CD4-positive, alpha-beta T cell treated with Interleukin-10 for 1 hour (primary cell): ENCODE measurements at regions not wholly inside any gene's neighbourhood (a gene's known extent, or its start where the extent isn't known, plus 50 kb on each side); places are given as distances from the start of the nearest gene placed in this dataset.

Source experiments
- DNase-seq: peaks from one replicate; pipeline ENCODE4 v3.0.0-alpha.2; 2020

DNA sequence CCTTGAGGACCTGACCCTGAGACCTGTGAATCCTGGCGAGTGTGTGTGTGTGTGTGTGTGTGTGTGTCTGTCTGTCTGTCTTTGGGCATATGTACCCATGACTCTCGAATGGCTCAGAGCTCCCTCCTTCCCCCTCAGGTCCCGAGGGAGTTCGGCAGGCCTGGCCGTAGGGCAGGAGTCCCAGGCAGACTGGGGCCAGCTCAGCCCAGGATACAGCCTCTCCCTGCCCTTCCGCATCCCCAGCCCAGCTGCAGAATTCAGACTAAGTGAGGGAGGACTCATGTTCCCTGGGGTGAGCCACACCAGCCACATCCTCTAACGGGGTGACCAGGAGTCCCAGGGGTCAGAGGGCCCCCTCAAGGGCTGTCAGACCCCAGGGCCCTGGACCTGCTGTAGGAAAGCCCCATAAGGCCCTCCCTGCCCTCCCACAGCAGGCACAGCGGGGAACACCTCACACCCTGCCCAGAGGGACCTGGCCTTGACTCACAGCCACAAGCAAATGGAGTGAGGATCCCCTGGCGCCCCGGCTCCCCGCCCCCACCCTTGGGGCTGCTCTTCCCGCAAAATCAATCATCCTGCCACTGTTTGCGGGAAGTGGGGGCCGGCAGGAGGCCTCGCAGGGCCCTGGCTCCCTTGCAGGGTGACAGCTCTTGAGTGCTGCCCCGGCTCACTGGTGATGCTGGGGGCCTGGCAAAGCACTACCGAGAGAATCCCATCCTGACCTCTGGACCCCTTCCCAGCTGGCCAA lies 101.7 kb upstream of the CASZ1 start:
- no peak for DNase-seq

DNA sequence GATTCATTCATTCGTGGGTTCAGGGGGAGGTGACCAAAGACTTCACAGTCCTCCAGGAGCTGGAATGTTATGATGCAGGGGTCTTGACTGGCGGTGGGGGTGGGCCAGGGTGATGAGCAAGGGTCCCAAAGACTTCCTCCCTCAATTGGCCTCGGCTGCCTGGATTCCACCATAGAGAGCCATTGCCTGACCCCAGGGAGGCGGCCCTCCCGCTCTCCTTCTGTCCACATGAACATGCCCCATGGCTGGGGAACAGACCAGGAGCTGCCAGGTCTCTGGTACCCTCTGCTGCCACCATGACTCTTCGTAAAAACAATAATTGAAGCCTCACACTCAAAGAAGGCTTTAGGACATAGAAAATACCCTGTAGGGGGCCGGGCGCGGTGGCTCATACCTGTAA lies 102.5 kb upstream of the CASZ1 start:
- DNase-seq: no peak

DNA sequence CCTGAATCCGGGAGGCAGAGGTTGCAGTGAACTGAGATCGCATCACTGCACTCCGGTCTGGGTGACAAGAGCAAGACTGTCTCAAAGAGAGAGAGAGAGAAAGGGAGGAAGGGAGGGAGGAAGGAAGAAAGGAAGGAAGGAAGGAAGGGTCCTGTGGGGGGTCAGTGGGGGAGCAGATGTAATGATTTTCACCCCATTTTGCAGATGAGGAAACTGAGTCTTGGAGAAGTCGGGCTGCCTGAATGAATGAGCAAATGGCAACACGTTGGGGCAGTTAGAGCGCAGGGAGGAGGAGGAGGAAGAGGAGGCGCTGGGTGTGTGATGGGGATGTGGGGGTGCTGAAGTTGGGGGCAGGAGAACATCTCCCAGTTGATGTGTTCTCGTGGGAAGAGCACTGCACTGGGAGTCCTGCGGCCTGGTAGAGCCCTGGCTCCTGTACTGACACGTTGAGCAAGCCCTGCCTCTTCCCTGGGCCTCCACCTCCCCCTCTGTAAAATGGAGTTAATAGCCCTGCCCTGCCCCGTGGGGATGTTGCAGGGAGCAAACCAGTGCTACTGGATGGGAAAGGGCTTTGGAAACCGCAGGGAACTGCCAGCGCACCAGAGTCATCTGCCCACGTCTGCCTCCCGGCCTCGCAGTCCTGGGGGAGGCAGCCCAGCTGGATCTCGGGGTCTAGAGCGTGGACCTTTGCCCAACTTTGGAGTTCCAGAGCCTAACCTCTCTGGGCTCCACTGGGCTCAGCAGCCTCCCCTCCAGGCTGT lies 103.2 kb upstream of the CASZ1 start:
- no peak for DNase-seq

DNA sequence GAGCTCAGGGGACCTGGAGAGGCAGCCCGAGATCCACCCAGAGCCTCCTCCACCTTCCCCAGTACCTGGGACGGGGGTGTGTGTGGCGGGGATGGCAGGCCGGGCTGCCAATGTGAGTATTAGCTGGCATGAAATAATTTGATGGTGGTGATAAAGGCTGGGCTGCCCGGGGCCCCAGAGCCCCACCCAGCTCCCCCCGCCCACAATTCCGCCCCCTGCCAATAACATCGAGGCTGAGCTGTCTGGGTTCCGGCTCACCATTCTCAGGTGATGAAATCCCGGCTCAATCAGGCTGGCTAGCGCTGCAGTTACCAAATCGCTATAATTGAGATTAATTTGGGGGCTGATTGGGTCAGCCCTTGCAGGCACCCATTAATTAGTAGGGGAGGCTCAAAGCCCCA lies 103.8 kb upstream of the CASZ1 start:
- DNase-seq: no peak

DNA sequence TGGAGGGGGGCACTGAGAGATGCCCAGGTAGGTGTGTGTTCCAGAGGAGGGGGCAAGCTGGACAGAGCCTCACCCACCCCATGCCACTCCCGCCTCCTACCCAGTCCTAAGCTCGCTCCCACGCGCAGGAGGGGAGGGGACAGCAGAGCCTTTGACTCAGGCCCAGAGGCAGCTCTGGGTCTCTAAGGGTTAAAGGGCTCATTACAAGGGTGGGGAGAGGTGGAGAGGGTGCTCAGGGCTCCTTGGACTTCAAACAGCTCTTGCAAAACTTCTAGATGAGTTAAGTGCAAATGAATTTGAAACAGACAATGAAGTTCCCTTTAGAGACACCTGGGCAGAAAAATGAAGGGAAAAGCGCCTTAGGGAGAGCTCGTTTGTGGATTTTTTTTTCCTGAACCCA lies 104.2 kb upstream of the CASZ1 start:
- DNase-seq: no peak

DNA sequence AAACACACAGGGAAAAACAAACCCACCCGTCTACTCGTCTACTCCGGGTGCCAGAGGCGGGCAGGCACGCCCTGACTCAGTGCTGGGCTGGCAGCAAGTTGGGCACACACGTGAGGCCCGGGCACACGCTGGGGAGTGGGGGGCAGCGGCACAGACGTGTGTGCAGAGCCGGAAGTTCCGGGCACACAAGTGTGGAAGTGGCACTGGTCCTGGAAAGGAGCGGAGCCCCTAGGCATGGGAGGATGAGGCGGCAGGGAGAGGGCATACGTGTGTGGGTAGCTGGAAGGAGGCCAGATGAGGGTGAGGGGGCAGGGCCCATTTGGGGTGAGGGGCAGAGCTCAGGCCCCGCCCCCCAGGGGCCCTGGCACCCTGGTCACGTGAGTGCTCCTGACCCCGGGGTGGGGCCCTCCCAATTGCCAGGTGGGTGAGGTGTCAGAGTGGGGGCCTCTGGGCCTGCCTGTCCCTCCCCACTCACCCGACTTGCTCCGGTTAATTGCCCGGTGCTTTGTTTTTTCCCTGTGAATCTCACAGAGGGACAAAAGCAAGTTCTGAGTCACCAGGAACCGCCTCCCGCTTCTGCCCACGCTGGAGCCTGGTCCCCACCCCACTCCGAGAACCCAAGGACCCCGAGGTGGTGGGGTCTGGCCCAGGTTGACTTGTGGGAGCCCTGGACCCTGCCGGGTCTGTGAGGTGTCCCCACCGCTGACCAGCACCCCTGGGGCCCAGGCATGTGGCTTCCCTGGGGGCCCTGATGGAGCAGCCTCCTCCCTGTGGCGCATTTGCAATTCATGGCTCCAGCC lies 104.8 kb upstream of the CASZ1 start:
- DNase-seq: no peak

DNA sequence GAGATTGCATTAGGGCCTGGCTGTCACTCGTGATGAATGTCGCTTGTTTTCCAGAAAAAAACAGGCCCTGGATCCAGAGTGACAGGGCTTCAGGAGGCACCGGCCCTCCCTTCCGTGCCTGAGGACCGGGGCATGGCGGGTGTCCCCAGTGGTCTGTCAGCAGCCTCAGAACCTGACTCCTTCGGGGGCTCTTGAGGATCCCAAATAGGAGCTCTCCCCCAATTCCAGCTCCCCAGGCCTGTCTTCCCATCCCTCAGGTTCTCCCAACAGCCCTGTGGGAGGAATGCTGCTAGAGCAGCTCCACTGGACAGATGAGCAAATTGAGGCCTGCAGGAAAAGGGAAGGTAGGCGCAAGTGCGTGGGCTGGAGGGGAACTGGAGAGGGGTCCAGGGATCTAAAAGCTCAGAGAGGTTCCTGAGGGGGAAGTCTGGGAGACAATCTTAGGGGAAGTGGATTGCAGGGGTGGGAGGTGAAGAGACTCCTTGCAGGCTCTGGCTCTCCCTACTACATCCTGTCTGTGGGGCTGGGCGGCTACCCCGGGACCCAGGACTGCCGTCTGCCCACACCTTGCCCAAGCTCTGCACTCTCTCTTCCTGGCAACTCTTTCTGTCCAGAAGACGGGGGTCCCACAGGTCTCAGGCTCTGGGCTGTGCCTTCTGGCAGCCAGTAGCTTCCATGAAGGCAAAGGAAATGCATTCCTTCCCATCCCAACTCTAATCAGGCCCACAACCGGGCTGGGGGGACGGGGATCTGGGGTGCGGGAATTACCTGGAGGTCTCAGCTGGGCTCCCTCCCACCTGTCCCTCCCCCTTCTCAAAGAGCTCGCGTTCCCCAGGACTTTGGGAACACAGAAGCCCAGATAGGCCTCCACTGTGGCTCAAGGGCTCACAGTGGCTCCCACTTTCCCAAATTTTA lies 105.7 kb upstream of the CASZ1 start:
- DNase-seq: no peak

DNA sequence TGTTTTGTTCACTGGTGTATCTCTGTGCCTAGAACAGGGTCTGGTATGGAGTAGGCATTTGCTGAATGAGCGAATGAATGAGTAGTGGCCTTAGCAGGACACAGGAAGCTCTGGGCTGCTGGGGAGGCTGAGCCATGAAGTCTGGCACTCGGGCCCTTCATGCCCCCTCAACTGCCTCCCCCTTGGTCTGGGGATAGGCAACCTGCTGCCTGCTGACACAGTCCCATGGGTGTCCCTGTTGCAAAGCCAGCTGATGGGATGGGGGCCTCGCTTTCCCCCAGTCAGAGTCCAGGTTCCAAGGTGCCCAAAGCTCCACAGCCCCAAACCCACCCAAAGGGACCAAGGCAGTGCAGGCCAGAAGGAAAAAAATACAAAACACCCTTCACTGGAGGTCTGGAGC lies 107.0 kb upstream of the CASZ1 start:
- no peak for DNase-seq

DNA sequence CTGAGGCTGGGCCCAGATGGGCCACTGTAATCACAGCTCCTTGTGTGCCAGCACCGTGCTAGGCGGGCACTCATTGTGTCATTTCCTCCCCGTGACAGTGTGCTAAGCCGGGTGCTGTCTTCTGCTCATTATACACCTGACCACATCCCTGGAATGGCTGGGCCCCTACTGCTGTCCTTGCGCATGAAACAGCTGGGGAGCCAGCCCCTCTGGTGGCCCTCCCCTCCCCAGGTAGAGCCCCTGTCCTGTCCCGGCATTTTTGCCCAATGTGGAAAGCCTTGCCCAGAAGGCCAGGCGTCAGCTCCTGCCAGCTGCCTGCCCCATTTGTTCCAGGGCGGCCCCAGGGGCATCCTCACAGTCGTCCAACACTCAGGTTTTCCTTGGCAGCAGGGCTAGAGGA lies 107.4 kb upstream of the CASZ1 start:
- DNase-seq: peak; percentile 30

DNA sequence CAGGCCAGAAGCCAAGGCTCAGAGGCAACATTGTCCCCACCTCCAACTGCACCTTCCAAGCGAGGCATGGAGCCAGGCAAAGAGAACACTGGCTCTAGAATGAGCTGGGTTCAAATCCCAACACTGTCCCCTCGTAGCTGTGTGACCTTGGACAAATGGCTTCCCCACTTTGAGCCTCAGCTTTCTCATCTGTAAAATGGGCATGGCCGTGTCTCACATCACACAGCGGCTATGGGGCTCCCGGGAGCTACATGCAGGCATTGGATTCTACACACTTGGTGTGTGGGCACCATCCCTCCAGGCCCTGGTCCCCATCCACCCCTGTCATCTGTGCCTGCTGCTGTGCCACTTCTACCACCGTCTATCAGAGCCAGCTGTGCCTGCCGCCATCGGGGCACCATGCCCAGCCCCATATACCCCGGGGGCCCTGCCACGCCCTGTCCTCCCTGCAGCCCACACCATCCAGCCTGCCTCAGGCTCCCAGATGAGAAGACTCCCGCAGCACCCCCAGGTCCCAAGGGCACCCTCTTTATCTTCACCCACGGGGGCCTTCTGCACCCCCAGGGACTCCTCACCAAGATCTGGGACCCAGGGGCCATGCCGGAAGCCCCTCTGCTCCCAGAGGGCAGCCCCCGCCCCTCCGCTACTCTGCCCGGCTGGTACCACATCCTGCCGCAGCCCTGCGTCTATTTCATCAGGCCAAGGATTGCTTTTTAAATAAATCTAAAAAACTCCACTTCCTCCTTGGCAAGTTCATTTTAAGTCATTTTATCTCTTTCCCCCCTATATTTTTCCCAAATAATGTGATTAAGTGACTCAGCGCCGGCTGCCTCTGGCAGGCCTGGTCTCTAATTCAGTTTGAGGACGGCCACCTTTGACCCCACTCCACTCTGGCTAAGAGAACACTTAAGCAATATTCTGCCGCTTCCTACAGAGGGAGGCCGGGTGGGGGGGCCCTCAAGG lies 107.8 kb upstream of the TARDBP start:
- peak; percentile 39 for DNase-seq

DNA sequence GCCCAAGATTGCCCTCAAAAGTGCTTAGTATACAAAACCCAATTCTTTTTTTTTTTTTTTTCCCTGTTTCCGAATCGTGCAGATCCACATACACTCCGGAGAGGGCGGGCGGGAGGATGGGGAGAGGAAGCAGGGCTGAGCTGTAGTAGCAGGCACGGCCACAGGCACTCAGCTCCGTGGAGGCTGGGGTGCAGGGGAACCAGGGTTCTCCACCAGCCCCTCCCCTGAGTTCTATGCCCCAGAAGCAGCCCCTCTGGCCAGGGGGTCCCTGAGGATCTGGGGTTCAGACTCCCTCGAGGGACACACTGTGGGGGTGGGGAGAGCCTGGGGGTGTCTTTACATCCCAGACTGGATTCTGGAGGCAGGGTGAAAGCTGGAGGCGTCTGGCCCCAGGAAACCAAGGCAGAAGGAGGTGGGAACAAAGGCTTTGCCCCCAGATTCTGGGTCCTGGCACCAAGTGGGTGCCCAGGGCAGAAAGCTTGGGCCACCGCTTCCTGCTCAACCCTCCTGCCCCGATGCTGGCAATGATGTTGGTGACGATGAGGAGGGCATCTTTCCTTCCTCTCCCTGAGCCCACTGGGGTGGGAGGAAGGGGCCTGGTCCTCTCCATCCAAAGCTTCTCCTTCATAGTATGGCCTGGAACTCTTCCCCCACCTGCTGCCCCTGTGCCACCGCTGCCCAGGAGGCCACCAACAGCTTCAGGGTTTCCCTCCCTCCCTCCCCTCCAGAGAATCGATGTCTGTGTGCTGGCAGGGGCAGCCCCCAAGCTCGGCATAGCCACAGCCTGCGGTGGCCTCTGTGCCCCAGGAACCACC lies 106.4 kb upstream of the TARDBP start:
- no peak for DNase-seq

DNA sequence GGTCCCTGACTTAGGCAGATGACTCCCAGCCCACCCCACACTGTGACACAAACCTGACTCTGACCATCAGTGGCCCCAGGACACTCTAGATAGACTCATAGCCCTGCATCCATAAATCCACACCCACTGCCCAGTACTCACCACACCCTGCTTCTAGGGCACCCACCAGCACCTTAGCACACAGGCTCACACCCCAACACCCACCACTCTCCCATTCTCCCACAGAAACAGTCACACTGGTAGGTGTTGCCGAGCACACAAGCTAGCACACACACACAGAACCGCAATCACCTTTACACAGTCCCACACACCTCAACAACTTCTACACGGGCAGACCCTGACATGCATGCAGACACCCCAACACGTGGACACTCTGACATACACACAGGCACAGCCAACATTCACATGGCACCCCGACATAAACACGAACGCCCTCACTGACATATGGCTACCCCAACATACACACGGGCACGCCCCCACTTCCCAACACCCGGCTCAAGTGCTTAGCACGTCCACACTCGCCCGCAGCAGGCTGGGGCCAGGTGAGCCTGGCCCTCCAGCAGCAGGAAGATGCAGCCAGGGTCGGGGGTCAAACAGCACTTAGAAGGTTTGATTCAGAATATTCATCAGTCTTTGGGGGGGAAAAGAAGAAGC lies 105.5 kb upstream of the TARDBP start:
- DNase-seq: no peak

DNA sequence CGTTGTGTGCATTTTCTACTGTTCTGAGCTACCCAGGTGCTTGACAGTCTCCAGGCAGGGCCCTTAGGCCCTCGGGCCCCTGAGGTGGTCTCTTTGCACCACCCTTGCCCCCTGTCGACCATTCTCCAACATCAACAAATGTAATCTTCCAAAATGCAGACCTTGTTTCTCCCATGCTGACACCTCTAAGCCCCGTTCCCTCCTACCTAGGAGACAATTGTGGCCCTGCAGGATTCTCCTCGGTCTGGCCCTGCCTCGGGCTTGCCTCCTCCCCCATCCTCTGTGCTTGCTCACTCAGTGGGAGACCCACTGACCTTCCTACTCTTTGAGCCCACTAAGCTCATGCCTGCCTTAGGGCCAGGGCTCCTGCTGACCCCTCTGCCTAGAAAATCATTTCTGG lies 104.2 kb upstream of the TARDBP start:
- no peak for DNase-seq

DNA sequence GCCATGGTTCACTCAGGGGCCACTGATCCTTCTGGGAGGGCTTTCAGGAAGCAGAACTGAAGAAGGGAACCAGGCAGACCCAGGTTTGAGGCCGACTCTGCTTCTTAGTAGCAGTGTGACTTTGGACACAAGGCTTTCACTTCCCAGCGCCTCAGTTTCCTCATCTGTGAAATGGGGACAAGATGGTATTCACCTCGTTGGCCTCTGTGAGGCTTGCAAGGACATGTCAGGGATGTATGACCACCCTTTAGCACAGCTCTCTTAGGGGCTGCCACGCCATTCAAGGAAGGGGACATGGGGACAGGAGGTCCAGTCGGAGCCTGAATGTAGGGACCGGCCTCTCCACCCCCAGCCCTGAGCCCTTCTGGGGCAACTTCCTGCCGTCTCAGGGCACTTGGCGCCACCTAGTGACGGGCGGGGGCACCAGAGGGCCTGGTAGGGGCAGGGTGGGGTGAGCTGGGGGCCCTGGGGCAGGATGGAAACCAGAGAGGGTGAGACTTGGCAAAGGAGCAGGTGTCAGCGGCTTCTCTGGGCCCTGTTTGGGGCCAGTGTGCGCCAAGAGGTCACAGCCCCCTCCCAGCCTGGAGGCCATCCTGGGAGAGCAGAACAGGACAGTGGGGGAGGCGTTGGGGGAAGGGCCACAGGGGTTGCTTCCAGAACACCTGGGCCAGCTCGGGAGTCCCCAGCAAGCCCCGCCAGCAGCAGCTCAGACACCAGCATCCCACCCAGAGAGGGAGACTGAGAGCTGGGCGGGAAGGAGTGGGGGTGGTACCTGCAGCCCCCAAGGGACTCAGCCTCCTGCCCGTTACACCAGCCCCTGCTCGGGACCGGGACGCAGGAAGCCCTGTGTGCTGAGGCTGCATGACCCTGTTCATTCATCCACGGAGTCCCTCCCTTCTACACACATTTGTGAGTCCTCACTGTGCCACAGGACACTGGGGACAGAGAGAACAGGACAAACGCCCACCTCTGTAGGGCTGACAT lies 102.5 kb upstream of the TARDBP start:
- DNase-seq: peak; percentile 77

DNA sequence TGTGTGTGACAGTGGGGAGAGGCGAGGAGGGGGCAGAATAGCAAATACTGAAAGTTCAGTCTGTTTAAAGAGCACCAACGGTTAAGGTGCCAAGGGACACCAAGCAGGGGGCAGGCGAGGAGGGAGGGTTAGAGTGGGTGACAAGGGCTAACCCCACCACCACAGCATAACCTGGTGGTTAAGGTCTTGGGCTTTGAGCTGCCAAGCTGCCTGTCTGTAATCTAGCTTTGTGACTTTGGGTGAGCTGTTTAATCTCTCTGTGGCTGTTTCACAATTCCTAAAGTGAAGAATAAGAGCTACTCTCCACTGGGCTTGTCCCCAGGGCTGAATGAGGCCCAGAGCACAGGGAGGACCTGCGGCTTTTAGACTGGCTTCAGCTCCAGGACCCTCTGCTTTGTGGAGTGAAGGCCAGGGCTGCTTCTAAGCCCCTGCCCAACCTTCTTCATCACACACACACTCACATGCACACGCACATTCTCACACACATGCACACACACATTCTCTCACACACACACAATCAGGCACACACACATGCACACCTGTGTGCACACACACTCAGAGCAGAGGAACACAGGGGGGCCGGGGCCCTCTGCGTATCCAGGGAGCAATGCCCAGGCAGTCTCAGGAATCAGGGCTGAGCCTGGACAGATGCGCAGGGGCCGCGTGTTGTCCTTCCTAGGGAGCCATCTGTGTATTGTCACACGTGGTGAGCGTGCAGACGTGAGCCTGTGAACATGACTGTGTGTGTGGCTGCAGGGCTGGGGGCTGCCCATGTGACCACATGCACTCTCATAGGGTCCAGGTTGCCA lies 101.6 kb upstream of the TARDBP start:
- no peak for DNase-seq

DNA sequence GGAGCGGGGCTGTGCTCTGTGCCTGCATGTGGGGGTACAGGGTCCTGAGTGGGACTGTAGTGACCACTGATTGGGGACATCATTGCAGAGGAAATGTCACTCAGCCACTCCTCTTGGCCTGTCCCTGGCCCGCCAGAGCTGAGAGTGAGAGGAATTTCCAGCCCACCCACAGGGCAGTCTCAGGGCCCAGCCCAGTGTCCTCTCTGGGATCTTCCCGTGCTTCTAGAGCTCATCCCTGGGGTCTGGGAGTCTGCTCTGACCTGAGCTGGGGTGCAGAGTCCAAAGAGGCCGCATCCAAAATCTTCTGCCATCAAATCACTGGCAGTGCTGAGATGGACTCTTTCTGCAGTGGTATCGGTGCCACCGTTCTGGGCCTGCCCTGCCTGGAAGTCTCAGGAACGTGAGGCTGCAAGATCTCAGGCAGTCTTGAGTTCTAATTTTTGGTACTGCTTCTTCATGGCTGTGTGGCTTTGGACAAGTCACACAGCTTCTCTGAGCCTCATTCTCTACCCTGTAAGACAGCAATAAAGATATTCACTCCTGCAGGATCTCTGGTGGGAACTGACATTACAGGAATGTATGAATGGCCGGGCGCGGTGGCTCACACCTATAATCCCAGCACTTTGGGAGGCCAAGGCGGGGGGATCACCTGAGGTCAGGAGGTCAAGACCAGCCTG lies 100.8 kb upstream of the TARDBP start:
- DNase-seq: no peak

DNA sequence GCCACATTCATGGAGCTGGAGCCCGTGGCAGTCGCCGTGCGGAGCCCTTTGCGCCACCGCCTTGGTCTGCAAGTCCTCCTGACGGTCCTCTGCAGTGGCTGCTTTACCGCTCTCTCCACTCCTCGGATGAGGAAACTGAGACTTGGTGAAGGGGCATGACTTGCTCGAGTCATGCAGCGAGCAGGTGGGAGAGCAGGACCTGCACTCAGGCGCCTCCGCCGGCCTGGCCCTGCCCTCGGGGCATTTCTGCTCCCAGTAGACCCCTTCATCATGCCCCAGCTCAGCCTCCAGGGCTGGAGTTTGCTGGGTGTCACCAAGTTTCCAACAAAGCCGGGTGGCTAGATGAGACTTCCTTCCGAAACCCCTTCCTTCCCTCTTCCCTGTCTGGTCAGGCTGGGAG lies 100.0 kb upstream of the TARDBP start:
- no peak for DNase-seq
